Testis (tissue), 2 donors: ENCODE measurements at regions not wholly inside any gene's neighbourhood (a gene's known extent, or its start where the extent isn't known, plus 50 kb on each side); places are given as distances from the start of the nearest gene placed in this dataset.

Source experiments
- POLR2A ChIP-seq: fragments of 450-650 bp; IDR thresholded peaks from one replicate; pipeline ENCODE4 v1.6.1; 2017; ENCODE audit warnings: antibody characterized with exemption, mild to moderate bottlenecking, moderate library complexity
- TF ChIP-seq, protein P1 (sequence below), 3 experiments: fragments of 450-650 bp in 2 of 3; fragments of 200-600 bp in 1 of 3; sonication (generic) in 1 of 3; IDR thresholded peaks; one replicate each; pipeline ENCODE4 v1.5.1; 2016 to 2019; ENCODE audit warnings: antibody characterized with exemption in 3 of 3, mild to moderate bottlenecking in 2 of 3, moderate library complexity in 1 of 3

- TF ChIP-seq, protein P1, sequence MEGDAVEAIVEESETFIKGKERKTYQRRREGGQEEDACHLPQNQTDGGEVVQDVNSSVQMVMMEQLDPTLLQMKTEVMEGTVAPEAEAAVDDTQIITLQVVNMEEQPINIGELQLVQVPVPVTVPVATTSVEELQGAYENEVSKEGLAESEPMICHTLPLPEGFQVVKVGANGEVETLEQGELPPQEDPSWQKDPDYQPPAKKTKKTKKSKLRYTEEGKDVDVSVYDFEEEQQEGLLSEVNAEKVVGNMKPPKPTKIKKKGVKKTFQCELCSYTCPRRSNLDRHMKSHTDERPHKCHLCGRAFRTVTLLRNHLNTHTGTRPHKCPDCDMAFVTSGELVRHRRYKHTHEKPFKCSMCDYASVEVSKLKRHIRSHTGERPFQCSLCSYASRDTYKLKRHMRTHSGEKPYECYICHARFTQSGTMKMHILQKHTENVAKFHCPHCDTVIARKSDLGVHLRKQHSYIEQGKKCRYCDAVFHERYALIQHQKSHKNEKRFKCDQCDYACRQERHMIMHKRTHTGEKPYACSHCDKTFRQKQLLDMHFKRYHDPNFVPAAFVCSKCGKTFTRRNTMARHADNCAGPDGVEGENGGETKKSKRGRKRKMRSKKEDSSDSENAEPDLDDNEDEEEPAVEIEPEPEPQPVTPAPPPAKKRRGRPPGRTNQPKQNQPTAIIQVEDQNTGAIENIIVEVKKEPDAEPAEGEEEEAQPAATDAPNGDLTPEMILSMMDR (IDR thresholded peaks at IDR 0.05) = no peak
- TF ChIP-seq POLR2A = no peak
Measured at GRCh38 chr13:85141401-85141800, 657.8 kb downstream of the SLITRK6 start.
